ENCODE measurements at regions not wholly inside any gene's neighbourhood (a gene's known extent, or its start where the extent isn't known, plus 50 kb on each side); places are given as distances from the start of the nearest gene placed in this dataset.

- TF ChIP-seq POLR2A (IDR thresholded peaks at IDR 0.05): no peak
- TF ChIP-seq CTCF (IDR thresholded peaks at IDR 0.05): no peak
Observed at GRCh38 chr12:41645624-41646023, 457.5 kb downstream of the PDZRN4 start.

Data from uterus (tissue), 2 donors.